ENCODE measurements at regions not wholly inside any gene's neighbourhood (a gene's known extent, or its start where the extent isn't known, plus 50 kb on each side); places are given as distances from the start of the nearest gene placed in this dataset.

GRCh38 chr5:68730979-68731654 lies 362.7 kb upstream of the SLC30A5 start:
- DNase-seq (ENCODE audit: low spot score) (no peak), ATAC-seq (ENCODE audit: low FRiP score) (no peak)
- TF ChIP-seq CTCF (IDR thresholded peaks at IDR 0.05): no peak

DNA sequence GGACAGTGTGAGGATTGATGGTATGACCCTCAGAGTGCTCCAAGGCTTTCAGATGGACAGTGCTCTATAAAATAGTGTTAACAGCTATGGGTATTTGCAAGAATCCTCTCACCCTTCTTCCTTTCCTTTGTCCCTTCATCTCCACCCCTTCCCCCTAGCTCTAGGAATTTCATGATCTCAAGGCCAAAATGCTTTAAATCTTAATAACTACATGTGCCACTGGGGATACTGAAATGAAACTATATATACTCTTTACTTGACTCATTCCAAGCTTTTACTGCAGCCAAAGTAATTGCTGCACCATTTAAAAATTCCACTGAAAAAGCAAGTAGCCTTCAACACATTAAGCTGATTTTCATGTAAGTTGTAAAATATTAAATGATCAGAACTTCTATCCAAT lies 361.6 kb upstream of the SLC30A5 start:
- DNase-seq (ENCODE audit: low spot score): no peak
- ATAC-seq (ENCODE audit: low FRiP score): no peak
- no peak for TF ChIP-seq CTCF (IDR thresholded peaks at IDR 0.05)

DNA sequence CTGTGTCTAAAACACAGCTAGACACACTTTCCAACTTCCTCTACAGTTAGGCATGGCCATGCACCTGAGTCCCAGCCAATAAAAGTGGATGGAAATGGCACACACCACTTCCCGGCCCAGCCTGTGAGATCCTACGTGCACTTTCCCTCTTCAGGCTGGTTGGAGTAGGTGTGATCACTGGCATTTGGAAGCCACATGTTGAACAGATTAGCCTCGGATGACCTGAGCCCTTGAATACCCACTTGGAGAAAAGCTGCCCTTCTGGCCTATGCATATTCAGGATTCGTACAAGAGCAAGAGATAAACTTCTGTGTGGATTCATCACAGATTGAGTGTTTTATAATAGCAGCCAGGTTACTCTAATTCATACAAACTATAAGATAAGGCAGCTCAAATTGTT lies 359.0 kb upstream of the SLC30A5 start:
- no peak for TF ChIP-seq CTCF (IDR thresholded peaks at IDR 0.05)
- DNase-seq (ENCODE audit: low spot score): no peak
- ATAC-seq (ENCODE audit: low FRiP score): no peak

GRCh38 chr5:68738236-68738635 lies 355.6 kb upstream of the SLC30A5 start:
- no peak for TF ChIP-seq CTCF (IDR thresholded peaks at IDR 0.05)
- ATAC-seq (ENCODE audit: low FRiP score) (no peak), DNase-seq (ENCODE audit: low spot score) (no peak)

GRCh38 chr5:68738841-68739240 lies 355.0 kb upstream of the SLC30A5 start:
- no peak for DNase-seq (ENCODE audit: low spot score)
- no peak for ATAC-seq (ENCODE audit: low FRiP score)
- TF ChIP-seq CTCF (IDR thresholded peaks at IDR 0.05): no peak

DNA sequence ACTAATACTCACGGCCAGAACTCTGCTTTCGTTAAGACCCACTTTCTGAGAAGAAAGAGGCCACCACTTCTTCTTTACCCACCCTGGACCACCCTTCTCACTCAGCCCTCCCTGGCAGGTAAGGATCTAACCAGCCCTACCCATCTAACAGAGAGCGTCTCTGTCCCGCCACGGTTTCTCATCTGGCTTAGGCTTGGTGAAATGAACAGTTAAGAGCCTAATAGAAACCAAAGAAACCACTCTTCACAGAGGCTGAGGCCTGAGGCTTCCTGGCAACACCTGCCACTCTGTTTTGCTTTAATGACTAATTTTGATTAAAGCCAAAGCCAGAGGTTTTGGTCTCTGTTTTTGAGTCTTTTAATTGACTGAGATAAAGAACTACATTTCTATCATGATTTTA lies 354.1 kb upstream of the SLC30A5 start:
- TF ChIP-seq CTCF (IDR thresholded peaks at IDR 0.05): no peak
- no peak for DNase-seq (ENCODE audit: low spot score)
- no peak for ATAC-seq (ENCODE audit: low FRiP score)

- DNase-seq (ENCODE audit: low spot score) (no peak), ATAC-seq (ENCODE audit: low FRiP score) (no peak)
- no peak for TF ChIP-seq CTCF (IDR thresholded peaks at IDR 0.05)
These were observed 353.4 kb upstream of the SLC30A5 start for GRCh38 chr5:68740226-68740910.

Measured in omental fat pad (tissue), 3 donors.